IPS-20b (cell line): ENCODE measurements at regions not wholly inside any gene's neighbourhood (a gene's known extent, or its start where the extent isn't known, plus 50 kb on each side); places are given as distances from the start of the nearest gene placed in this dataset.

Source experiments
- H3K27ac ChIP-seq: one replicate; pipeline ENCODE4 v1.5.1; 2013; ENCODE audit warnings: low read length
- H3K27me3 ChIP-seq: 2 replicates; pipeline ENCODE4 v1.6.1; 2013; ENCODE audit warnings: mild to moderate bottlenecking, low read length, inconsistent platforms; ENCODE audit not compliant: insufficient read depth
- H3K36me3 ChIP-seq: 2 replicates; pipeline ENCODE4 v1.6.1; 2013; ENCODE audit warnings: low read depth, mild to moderate bottlenecking, inconsistent platforms, low read length, moderate library complexity; ENCODE audit not compliant: insufficient read depth
- H3K4me1 ChIP-seq: 2 replicates; pipeline ENCODE4 v1.6.1; 2013; ENCODE audit warnings: mild to moderate bottlenecking, control low read depth, inconsistent platforms, low read length, moderate library complexity; ENCODE audit not compliant: insufficient read depth
- H3K4me3 ChIP-seq: 2 replicates; pipeline ENCODE4 v1.5.1; 2013; ENCODE audit warnings: mild to moderate bottlenecking, low read length, inconsistent platforms
- H3K9ac ChIP-seq: 2 replicates; pipeline ENCODE4 v1.6.1; 2013; ENCODE audit warnings: low read depth, mild to moderate bottlenecking, inconsistent platforms, low read length, moderate library complexity
- H3K9me3 ChIP-seq: 2 replicates; pipeline ENCODE4 v1.6.1; 2013; ENCODE audit warnings: mild to moderate bottlenecking, low read depth, low read length, inconsistent platforms; ENCODE audit not compliant: insufficient read depth

GRCh38 chr1:191636345-191636744 is 521.9 kb upstream of the RGS18 start:
- Histone ChIP-seq H3K27ac (no peak overlapping the region), H3K27me3 (no peaks in the 10 kb centered on the region), H3K36me3 (no peaks in the 10 kb centered on the region), H3K9ac (no peak overlapping the region), H3K9me3 (no peaks in the 10 kb centered on the region), H3K4me1 (no peaks in the 10 kb centered on the region), H3K4me3 (no peak overlapping the region)

GRCh38 chr1:191641420-191642260 is 516.6 kb upstream of the RGS18 start:
- Histone ChIP-seq H3K4me1 (no peaks in the 10 kb centered on the region), H3K27ac (no peak overlapping the region), H3K36me3 (no peaks in the 10 kb centered on the region), H3K4me3 (no peak overlapping the region), H3K27me3 (no peaks in the 10 kb centered on the region), H3K9me3 (no peaks in the 10 kb centered on the region), H3K9ac (no peak overlapping the region)

DNA sequence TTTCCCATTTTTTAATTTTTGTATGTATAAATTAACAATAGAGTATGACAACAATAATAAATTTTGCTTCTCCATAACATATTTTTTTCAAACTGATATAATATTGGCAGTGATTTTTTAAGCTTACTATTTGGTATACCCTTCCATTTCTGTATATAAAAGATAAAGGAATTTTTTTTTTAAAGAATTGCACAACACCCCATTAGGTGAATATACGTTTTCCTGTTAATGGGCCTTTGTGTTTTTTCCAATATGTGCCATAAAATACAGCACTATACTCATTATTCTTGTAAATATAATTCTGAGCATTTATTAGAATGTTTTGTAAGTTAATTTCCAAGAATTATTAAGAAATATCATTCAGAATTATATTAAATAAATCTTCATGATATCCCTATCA is 515.2 kb upstream of the RGS18 start:
- Histone ChIP-seq H3K27me3 (no peaks in the 10 kb centered on the region), H3K27ac (no peak overlapping the region)

GRCh38 chr1:191648939-191649338 is 509.3 kb upstream of the RGS18 start:
- Histone ChIP-seq H3K27ac (no peak overlapping the region), H3K4me3 (no peak overlapping the region)

More for the DNA sequence above, 515.2 kb upstream of the RGS18 start:
- Histone ChIP-seq H3K9ac (no peak overlapping the region), H3K4me3 (no peak overlapping the region), H3K4me1 (no peaks in the 10 kb centered on the region), H3K9me3 (no peaks in the 10 kb centered on the region), H3K36me3 (no peaks in the 10 kb centered on the region)

GRCh38 chr1:191662051-191662450 is 496.2 kb upstream of the RGS18 start:
- no peak overlapping the region for H3K4me3 ChIP-seq
- H3K9ac ChIP-seq, result no peak overlapping the region
- H3K9me3 ChIP-seq, result no peaks in the 10 kb centered on the region
- H3K27ac ChIP-seq, result no peak overlapping the region
- no peaks in the 10 kb centered on the region for H3K36me3 ChIP-seq
- no peaks in the 10 kb centered on the region for H3K27me3 ChIP-seq
- no peaks in the 10 kb centered on the region for H3K4me1 ChIP-seq

More at GRCh38 chr1:191648939-191649338, 509.3 kb upstream of the RGS18 start:
- Histone ChIP-seq H3K9ac (no peak overlapping the region), H3K9me3 (no peaks in the 10 kb centered on the region), H3K36me3 (no peaks in the 10 kb centered on the region), H3K4me1 (no peaks in the 10 kb centered on the region), H3K27me3 (no peaks in the 10 kb centered on the region)

DNA sequence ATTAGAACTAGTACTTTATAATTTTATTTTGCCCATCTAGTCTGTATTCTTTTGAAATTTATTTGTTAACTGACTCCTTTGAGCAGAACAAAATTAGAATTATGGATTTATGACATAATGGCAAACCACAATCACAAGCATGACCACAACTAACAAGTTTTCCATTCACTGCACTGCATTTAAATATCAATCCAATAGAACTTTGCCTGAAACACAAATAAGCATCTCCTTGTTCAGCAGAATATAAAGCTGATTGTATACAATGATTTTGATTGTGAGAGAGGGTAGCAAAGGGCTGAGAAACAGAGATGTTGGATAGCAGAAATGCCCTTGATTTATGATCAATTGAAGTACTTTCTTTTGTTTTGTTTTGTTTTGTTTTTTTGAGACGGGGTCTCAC is 495.5 kb upstream of the RGS18 start:
- H3K9ac ChIP-seq, result no peak overlapping the region
- H3K27me3 ChIP-seq, result no peaks in the 10 kb centered on the region
- no peak overlapping the region for H3K27ac ChIP-seq
- no peaks in the 10 kb centered on the region for H3K9me3 ChIP-seq
- no peaks in the 10 kb centered on the region for H3K4me1 ChIP-seq
- H3K4me3 ChIP-seq, result no peak overlapping the region
- H3K36me3 ChIP-seq, result no peaks in the 10 kb centered on the region

DNA sequence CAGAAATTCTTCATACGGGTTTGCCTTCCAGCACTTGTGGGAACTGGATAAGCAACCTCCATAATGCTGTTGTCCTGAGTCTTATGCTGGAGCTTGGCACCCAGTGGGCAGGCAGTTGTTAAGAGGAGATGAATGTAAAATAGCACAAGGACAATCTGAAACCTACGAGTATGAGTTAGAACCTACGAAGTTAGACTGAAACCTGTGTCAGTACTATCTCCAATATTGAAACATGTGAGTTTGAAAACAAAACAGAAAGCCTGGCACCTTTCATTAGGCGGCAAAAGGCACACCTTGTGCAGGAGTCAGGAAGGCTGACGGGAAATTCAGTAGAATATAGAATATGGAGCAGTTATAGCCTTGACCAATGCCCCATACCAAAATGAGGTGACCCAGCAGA is 489.7 kb upstream of the RGS18 start:
- Histone ChIP-seq H3K9me3 (no peaks in the 10 kb centered on the region), H3K27ac (no peak overlapping the region)

GRCh38 chr1:191669629-191670028 is 488.6 kb upstream of the RGS18 start:
- Histone ChIP-seq H3K9me3 (no peaks in the 10 kb centered on the region), H3K4me1 (peaks cover 2% of the 10 kb centered on the region; the same call in 1 of the 2 replicates), H3K9ac (no peak overlapping the region), H3K36me3 (no peaks in the 10 kb centered on the region), H3K27ac (no peak overlapping the region), H3K27me3 (no peaks in the 10 kb centered on the region), H3K4me3 (no peak overlapping the region)

More for the DNA sequence above, 489.7 kb upstream of the RGS18 start:
- H3K4me1 ChIP-seq, result no peaks in the 10 kb centered on the region
- no peak overlapping the region for H3K9ac ChIP-seq
- no peaks in the 10 kb centered on the region for H3K36me3 ChIP-seq
- no peak overlapping the region for H3K4me3 ChIP-seq
- no peaks in the 10 kb centered on the region for H3K27me3 ChIP-seq

GRCh38 chr1:191671236-191671635 is 487.0 kb upstream of the RGS18 start:
- Histone ChIP-seq H3K4me1 (peaks cover 3% of the 10 kb centered on the region; the same call in 1 of the 2 replicates), H3K4me3 (no peak overlapping the region), H3K27me3 (no peaks in the 10 kb centered on the region), H3K9me3 (no peaks in the 10 kb centered on the region), H3K27ac (no peak overlapping the region), H3K36me3 (no peaks in the 10 kb centered on the region), H3K9ac (no peak overlapping the region)

GRCh38 chr1:191674626-191675179 is 483.6 kb upstream of the RGS18 start:
- Histone ChIP-seq H3K36me3 (no peaks in the 10 kb centered on the region), H3K4me1 (peaks cover 3% of the 10 kb centered on the region; the same call in 1 of the 2 replicates), H3K27ac (no peak overlapping the region), H3K4me3 (no peak overlapping the region), H3K9ac (no peak overlapping the region), H3K27me3 (no peaks in the 10 kb centered on the region), H3K9me3 (no peaks in the 10 kb centered on the region)

DNA sequence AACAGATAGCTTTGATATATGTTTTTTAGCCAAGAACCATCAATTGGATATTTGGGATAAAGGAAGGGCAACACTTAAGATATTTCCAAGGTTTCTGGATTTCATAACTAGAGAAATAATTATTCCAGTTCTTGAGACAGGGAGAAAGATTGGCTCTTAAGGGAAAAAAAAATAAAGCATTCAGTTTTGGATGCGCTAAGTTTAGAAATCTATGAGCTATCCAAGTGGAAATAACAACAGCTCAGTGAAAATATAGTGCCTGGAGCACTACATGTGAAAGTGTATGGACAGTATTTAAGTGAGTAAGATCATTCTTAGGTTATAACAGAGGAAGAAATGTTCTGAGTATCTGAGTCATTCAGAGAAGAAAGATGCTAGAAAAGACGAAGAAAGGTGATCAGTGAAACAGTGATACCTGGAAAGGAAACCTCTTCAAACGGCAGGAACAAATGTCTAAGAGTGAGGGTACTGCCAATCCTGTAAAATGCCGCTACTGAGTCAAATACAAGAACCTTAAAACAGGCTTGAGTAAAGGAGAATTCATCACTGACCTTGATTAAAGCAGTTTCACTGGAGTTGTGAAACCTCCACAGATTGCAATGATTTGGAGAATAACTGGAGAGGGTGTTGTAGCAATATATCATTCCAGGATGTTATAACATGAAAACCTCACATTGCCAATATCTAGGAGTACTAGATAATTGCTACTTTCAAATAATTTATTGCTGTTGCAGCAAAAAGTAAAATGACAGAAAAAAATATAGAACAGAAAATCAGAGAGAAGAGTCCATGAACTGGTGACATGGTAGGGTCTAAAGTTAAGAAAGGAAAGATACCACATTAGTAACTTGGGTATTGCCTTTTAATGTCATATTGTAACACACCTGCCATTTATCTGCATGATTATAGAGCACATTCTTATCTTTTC is 482.1 kb upstream of the RGS18 start:
- no peak overlapping the region for H3K9ac ChIP-seq
- H3K4me3 ChIP-seq, result no peak overlapping the region
- H3K36me3 ChIP-seq, result no peaks in the 10 kb centered on the region
- peaks cover 3% of the 10 kb centered on the region; the same call in 1 of the 2 replicates for H3K4me1 ChIP-seq
- no peak overlapping the region for H3K27ac ChIP-seq
- H3K9me3 ChIP-seq, result no peaks in the 10 kb centered on the region
- no peaks in the 10 kb centered on the region for H3K27me3 ChIP-seq
